ENCODE measurements at regions not wholly inside any gene's neighbourhood (a gene's known extent, or its start where the extent isn't known, plus 50 kb on each side); places are given as distances from the start of the nearest gene placed in this dataset.
A peak's percentile ranks its signal among the peaks of the same experiment; 100 is the strongest.

GRCh38 chr17:21522755-21523336, 146.7 kb downstream of the KCNJ12 start:
- no peak overlapping the region for H3K27ac ChIP-seq (ENCODE audit: poor library complexity, severe bottlenecking)
- no peak overlapping the region for H3K4me3 ChIP-seq (ENCODE audit: severe bottlenecking)
- TF ChIP-seq CTCF (IDR thresholded peaks at IDR 0.05; ENCODE audit: poor library complexity, severe bottlenecking) = no peak
- DNase-seq (ENCODE audit: low spot score) = no peak
- no peaks in the 10 kb centered on the region for H3K27me3 ChIP-seq (ENCODE audit: insufficient read depth, poor library complexity, severe bottlenecking)
- no peaks in the 10 kb centered on the region for H3K4me1 ChIP-seq (ENCODE audit: insufficient read depth, poor library complexity, severe bottlenecking)
- no peaks in the 10 kb centered on the region for H3K36me3 ChIP-seq (ENCODE audit: low read depth)
- ATAC-seq (ENCODE audit: low read depth) = no peak
- no peaks in the 10 kb centered on the region for H3K9me3 ChIP-seq (ENCODE audit: severe bottlenecking)

- no peak for TF ChIP-seq CTCF (IDR thresholded peaks at IDR 0.05; ENCODE audit: poor library complexity, severe bottlenecking)
- no peaks in the 10 kb centered on the region for H3K27me3 ChIP-seq (ENCODE audit: insufficient read depth, poor library complexity, severe bottlenecking)
- DNase-seq (ENCODE audit: low spot score) (no peak), ATAC-seq (ENCODE audit: low read depth) (no peak)
- no peaks in the 10 kb centered on the region for H3K9me3 ChIP-seq (ENCODE audit: severe bottlenecking)
- H3K4me3 ChIP-seq (ENCODE audit: severe bottlenecking) = no peak overlapping the region
- no peaks in the 10 kb centered on the region for H3K4me1 ChIP-seq (ENCODE audit: insufficient read depth, poor library complexity, severe bottlenecking)
- H3K27ac ChIP-seq (ENCODE audit: poor library complexity, severe bottlenecking) = no peak overlapping the region
- H3K36me3 ChIP-seq (ENCODE audit: low read depth) = no peaks in the 10 kb centered on the region
Measured at GRCh38 chr17:21523497-21524210, 147.5 kb downstream of the KCNJ12 start.

- Histone ChIP-seq H3K27me3 (ENCODE audit: insufficient read depth, poor library complexity, severe bottlenecking) (no peaks in the 10 kb centered on the region), H3K36me3 (ENCODE audit: low read depth) (no peaks in the 10 kb centered on the region), H3K4me1 (ENCODE audit: insufficient read depth, poor library complexity, severe bottlenecking) (no peaks in the 10 kb centered on the region), H3K9me3 (ENCODE audit: severe bottlenecking) (no peaks in the 10 kb centered on the region), H3K27ac (ENCODE audit: poor library complexity, severe bottlenecking) (no peak overlapping the region), H3K4me3 (ENCODE audit: severe bottlenecking) (no peak overlapping the region)
- no peak for TF ChIP-seq CTCF (IDR thresholded peaks at IDR 0.05; ENCODE audit: poor library complexity, severe bottlenecking)
- DNase-seq (ENCODE audit: low spot score) (no peak), ATAC-seq (ENCODE audit: low read depth) (no peak)
Measured at GRCh38 chr17:21524211-21524591, 148.0 kb downstream of the KCNJ12 start.

- ATAC-seq (ENCODE audit: low read depth) (0 out of 3 replicates have a peak, but pooled peaks have one; percentile 25), DNase-seq (ENCODE audit: low spot score) (no peak)
- Histone ChIP-seq H3K4me3 (ENCODE audit: severe bottlenecking) (no peak overlapping the region), H3K27me3 (ENCODE audit: insufficient read depth, poor library complexity, severe bottlenecking) (no peaks in the 10 kb centered on the region), H3K9me3 (ENCODE audit: severe bottlenecking) (no peaks in the 10 kb centered on the region), H3K4me1 (ENCODE audit: insufficient read depth, poor library complexity, severe bottlenecking) (no peaks in the 10 kb centered on the region), H3K27ac (ENCODE audit: poor library complexity, severe bottlenecking) (no peak overlapping the region), H3K36me3 (ENCODE audit: low read depth) (no peaks in the 10 kb centered on the region)
- no peak for TF ChIP-seq CTCF (IDR thresholded peaks at IDR 0.05; ENCODE audit: poor library complexity, severe bottlenecking)
Measured at GRCh38 chr17:21525464-21526130, 149.4 kb downstream of the KCNJ12 start.
